NCI-H2029 (cell line): ENCODE measurements at regions not wholly inside any gene's neighbourhood (a gene's known extent, or its start where the extent isn't known, plus 50 kb on each side); places are given as distances from the start of the nearest gene placed in this dataset.
A peak's percentile ranks its signal among the peaks of the same experiment; 100 is the strongest.
"Not testable (repeated sequence)": the region's sequence is repeated elsewhere in the genome, so short reads cannot be mapped to it uniquely, and the experiment has no call there.

Experiments
- DNase-seq: peaks from one replicate; lab custom pipeline; 2025; lab: John Stamatoyannopoulos, UW

- DNase-seq: no peak
Observed at GRCh38 chr7:66503551-66504031, 125.1 kb upstream of the KCTD7 start.

GRCh38 chr7:66504131-66504530, 124.5 kb upstream of the KCTD7 start:
- DNase-seq: no peak

GRCh38 chr7:66505009-66505408, 123.7 kb upstream of the KCTD7 start:
- no peak for DNase-seq

GRCh38 chr7:66505531-66506451, 122.9 kb upstream of the KCTD7 start:
- DNase-seq: peak; percentile 16

- not testable (repeated sequence) for DNase-seq
Observed at GRCh38 chr7:66506703-66507102, 122.0 kb upstream of the KCTD7 start.

GRCh38 chr7:66507764-66508296, 120.9 kb upstream of the KCTD7 start:
- peak; percentile 9 for DNase-seq

GRCh38 chr7:66508431-66508830, 120.2 kb upstream of the KCTD7 start:
- no peak for DNase-seq

- no peak for DNase-seq
Observed at GRCh38 chr7:66514050-66514449, 114.6 kb upstream of the KCTD7 start.

GRCh38 chr7:66517212-66517909, 111.3 kb upstream of the KCTD7 start:
- no peak for DNase-seq

GRCh38 chr7:66518151-66518691, 110.5 kb upstream of the KCTD7 start:
- DNase-seq: no peak

- DNase-seq: no peak
Observed at GRCh38 chr7:66521675-66522074, 107.0 kb upstream of the KCTD7 start.

- peak; percentile 8 for DNase-seq
Observed at GRCh38 chr7:66522518-66522917, 106.2 kb upstream of the KCTD7 start.

GRCh38 chr7:66523409-66523808, 105.3 kb upstream of the KCTD7 start:
- no peak for DNase-seq

GRCh38 chr7:66524738-66525137, 103.9 kb upstream of the KCTD7 start:
- no peak for DNase-seq

GRCh38 chr7:66526782-66527181, 101.9 kb upstream of the KCTD7 start:
- not testable (repeated sequence) for DNase-seq

- no peak for DNase-seq
Observed at GRCh38 chr7:66528652-66529051, 100.0 kb upstream of the KCTD7 start.

GRCh38 chr7:66529883-66530610, 98.6 kb upstream of the KCTD7 start:
- no peak for DNase-seq

- no peak for DNase-seq
Observed at GRCh38 chr7:66535414-66536329, 93.0 kb upstream of the KCTD7 start.

- no peak for DNase-seq
Observed at GRCh38 chr7:66537380-66537779, 91.3 kb upstream of the KCTD7 start.

GRCh38 chr7:66537876-66538275, 90.8 kb upstream of the KCTD7 start:
- no peak for DNase-seq

- no peak for DNase-seq
Observed at GRCh38 chr7:66539264-66539623, 89.4 kb upstream of the KCTD7 start.
